PC-9 (cell line): ENCODE measurements at regions not wholly inside any gene's neighbourhood (a gene's known extent, or its start where the extent isn't known, plus 50 kb on each side); places are given as distances from the start of the nearest gene placed in this dataset.

Experiments
- CTCF ChIP-seq: fragments of 200-600 bp; sonication (generic); conservative IDR thresholded peaks from 2 replicates; pipeline ENCODE4 v1.6.1; 2017; ENCODE audit warnings: mixed run types, antibody characterized with exemption, mild to moderate bottlenecking, moderate library complexity
- EZH2 ChIP-seq: fragments of 200-600 bp; sonication (generic); IDR thresholded peaks from 2 replicates; pipeline ENCODE4 v1.8.0; 2017; ENCODE audit warnings: antibody characterized with exemption, low read depth

DNA sequence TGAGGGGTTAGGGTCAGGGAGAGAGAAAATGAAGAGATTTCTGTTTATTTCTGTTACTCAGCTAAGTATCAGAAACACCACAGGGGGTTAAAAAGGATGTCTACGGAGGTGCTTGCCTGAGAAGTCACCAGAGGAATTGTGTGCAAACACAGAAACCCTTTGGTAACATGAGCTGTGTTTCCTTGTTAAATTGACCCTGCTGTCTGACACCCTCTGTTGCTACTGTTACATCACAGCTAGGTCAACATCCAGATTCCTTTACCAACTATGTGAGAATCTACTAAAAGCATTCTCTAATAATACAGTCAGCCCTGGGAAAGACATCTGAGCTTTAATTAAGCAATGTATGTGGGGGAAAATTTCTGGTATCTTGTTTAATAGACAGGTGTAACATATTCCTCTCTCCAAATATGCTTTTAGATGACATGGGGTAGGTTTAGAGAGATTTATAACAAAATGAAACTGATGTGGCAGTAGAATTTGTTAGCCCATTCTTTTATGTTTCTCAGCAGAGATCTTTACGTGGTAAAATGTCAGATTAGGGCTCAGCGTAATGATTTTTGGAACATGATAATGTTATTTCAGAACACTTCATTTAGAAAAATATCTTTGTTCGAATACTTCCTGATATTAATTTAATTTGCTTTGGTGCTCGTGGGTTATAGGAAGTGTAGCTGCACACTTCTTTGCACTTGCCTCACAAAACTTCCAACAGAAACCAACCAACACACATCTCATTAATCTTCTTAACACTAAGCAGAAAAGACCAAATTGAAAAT lies 168.0 kb upstream of the AHR start:
- TF ChIP-seq CTCF: no peak
- no peak for TF ChIP-seq EZH2
